ENCODE measurements at regions not wholly inside any gene's neighbourhood (a gene's known extent, or its start where the extent isn't known, plus 50 kb on each side); places are given as distances from the start of the nearest gene placed in this dataset.

- TF ChIP-seq TSHZ2 (CRISPR knock-in tag; IDR thresholded peaks at IDR 0.05) (no peak), ESRRG (CRISPR knock-in tag; IDR thresholded peaks at IDR 0.05) (no peak), BACH2 (CRISPR knock-in tag; IDR thresholded peaks at IDR 0.05; ENCODE audit: borderline replicate concordance) (no peak)
Measured at GRCh38 chr11:29916040-29916439, 100.8 kb downstream of the KCNA4 start (continued).

DNA sequence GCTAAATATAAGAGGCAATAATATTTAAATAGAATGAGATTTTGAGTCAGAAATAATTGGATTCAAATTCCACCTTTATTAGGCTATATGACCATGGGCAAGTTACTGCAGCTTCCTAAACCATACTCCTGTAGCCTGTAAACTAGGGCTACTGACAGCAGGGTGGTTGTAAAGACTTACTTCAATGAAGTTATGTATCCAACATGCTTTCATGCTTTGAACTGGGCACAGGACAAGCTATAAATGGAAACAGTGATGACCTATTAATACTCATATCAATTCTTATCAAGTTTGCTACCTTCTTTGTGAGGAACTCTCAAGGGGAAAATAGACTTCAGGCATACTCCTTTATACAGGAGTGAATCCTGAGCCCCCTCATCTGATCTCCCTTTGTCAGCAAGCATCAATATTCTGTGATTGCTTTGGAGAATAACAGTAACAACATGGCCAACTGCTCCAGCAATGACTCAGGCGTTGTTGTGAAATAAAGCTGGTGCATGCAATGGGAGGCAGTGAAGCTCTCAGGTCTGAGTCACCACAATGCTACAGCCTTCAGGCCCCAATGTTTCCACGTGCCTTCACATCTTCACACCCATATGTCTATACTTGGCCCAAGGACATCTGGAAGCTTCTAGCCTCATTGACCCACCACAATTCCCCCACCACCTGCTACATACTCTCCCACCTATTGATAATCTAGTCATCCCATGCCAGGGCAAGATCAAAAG lies 102.5 kb downstream of the KCNA4 start:
- ATAC-seq, result no peak
- no peak for TF ChIP-seq OSR1 (CRISPR knock-in tag; IDR thresholded peaks at IDR 0.05)
- no peak for TF ChIP-seq RARB (CRISPR knock-in tag; IDR thresholded peaks at IDR 0.05)
- no peak for TF ChIP-seq TOX (CRISPR knock-in tag; IDR thresholded peaks at IDR 0.05; ENCODE audit: borderline replicate concordance)
- TF ChIP-seq, protein P1, sequence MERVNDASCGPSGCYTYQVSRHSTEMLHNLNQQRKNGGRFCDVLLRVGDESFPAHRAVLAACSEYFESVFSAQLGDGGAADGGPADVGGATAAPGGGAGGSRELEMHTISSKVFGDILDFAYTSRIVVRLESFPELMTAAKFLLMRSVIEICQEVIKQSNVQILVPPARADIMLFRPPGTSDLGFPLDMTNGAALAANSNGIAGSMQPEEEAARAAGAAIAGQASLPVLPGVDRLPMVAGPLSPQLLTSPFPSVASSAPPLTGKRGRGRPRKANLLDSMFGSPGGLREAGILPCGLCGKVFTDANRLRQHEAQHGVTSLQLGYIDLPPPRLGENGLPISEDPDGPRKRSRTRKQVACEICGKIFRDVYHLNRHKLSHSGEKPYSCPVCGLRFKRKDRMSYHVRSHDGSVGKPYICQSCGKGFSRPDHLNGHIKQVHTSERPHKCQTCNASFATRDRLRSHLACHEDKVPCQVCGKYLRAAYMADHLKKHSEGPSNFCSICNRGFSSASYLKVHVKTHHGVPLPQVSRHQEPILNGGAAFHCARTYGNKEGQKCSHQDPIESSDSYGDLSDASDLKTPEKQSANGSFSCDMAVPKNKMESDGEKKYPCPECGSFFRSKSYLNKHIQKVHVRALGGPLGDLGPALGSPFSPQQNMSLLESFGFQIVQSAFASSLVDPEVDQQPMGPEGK (CRISPR knock-in tag; IDR thresholded peaks at IDR 0.05; ENCODE audit: borderline replicate concordance), result no peak
- TF ChIP-seq TCF4 (CRISPR knock-in tag; IDR thresholded peaks at IDR 0.05; ENCODE audit: borderline replicate concordance), result no peak
- no peak for TF ChIP-seq ZC3H10 (CRISPR knock-in tag; IDR thresholded peaks at IDR 0.05)
- no peak for TF ChIP-seq ZNF70 (CRISPR knock-in tag; IDR thresholded peaks at IDR 0.05)
- TF ChIP-seq ISL1 (CRISPR knock-in tag; IDR thresholded peaks at IDR 0.05), result no peak
- TF ChIP-seq, protein P2, sequence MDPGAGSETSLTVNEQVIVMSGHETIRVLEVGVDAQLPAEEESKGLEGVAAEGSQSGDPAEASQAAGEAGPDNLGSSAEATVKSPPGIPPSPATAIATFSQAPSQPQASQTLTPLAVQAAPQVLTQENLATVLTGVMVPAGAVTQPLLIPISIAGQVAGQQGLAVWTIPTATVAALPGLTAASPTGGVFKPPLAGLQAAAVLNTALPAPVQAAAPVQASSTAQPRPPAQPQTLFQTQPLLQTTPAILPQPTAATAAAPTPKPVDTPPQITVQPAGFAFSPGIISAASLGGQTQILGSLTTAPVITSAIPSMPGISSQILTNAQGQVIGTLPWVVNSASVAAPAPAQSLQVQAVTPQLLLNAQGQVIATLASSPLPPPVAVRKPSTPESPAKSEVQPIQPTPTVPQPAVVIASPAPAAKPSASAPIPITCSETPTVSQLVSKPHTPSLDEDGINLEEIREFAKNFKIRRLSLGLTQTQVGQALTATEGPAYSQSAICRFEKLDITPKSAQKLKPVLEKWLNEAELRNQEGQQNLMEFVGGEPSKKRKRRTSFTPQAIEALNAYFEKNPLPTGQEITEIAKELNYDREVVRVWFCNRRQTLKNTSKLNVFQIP (CRISPR knock-in tag; IDR thresholded peaks at IDR 0.05; ENCODE audit: borderline replicate concordance, low read depth), result no peak
- TF ChIP-seq CSRNP3 (CRISPR knock-in tag; IDR thresholded peaks at IDR 0.05), result no peak
- no peak for TF ChIP-seq PPARA (CRISPR knock-in tag; IDR thresholded peaks at IDR 0.05; ENCODE audit: borderline replicate concordance)
- no peak for TF ChIP-seq CSDC2 (CRISPR knock-in tag; IDR thresholded peaks at IDR 0.05)
- no peak for TF ChIP-seq CREB5 (CRISPR knock-in tag; IDR thresholded peaks at IDR 0.05; ENCODE audit: low read depth)
- no peak for TF ChIP-seq ZFP30 (CRISPR knock-in tag; IDR thresholded peaks at IDR 0.05)
- TF ChIP-seq ARNTL (CRISPR knock-in tag; IDR thresholded peaks at IDR 0.05; ENCODE audit: borderline replicate concordance, low read depth), result no peak
- TF ChIP-seq SNAI2 (CRISPR knock-in tag; IDR thresholded peaks at IDR 0.05), result no peak
- no peak for TF ChIP-seq ZNF8 (CRISPR knock-in tag; IDR thresholded peaks at IDR 0.05)
- no peak for TF ChIP-seq ZFP3 (CRISPR knock-in tag; IDR thresholded peaks at IDR 0.05)
- no peak for TF ChIP-seq ESRRG (CRISPR knock-in tag; IDR thresholded peaks at IDR 0.05)
- no peak for TF ChIP-seq ZNF565 (CRISPR knock-in tag; conservative IDR thresholded peaks at IDR 0.05; ENCODE audit: low read depth)

GRCh38 chr11:29913352-29913751 lies 103.5 kb downstream of the KCNA4 start:
- ATAC-seq, result no peak
- TF ChIP-seq, protein P2 (CRISPR knock-in tag; IDR thresholded peaks at IDR 0.05; ENCODE audit: borderline replicate concordance, low read depth), result no peak
- TF ChIP-seq ARNTL (CRISPR knock-in tag; IDR thresholded peaks at IDR 0.05; ENCODE audit: borderline replicate concordance, low read depth), result no peak
